ENCODE measurements at regions not wholly inside any gene's neighbourhood (a gene's known extent, or its start where the extent isn't known, plus 50 kb on each side); places are given as distances from the start of the nearest gene placed in this dataset.

- no peak for ATAC-seq (ENCODE audit: poor library complexity)
- intact Hi-C loops (cut with DNase I) = no loop called here
- DNase-seq = no peak
Observed at GRCh38 chr6:18845896-18846295, 458.7 kb downstream of the RNF144B start.

DNA sequence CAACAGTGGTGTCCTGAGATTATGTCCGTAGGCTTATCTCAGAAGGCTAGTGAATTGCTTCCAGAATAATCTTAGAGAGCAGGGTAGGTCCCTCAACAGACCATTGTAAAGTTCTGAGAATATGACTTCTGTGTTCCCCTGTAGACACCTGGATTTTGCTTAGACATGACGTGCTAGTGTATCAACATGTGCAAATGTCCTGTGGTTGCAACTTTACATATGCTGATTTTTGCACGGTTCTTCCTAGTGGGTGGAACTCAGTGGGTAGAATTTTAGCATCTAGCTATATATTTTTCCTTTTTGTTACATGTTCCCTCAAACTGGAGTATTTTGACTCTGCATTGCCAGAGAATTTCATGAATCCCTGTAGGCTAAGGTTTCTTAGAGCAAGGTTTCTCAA lies 459.2 kb downstream of the RNF144B start:
- intact Hi-C loops (cut with DNase I) = no loop called here
- DNase-seq (no peak), ATAC-seq (ENCODE audit: poor library complexity) (no peak)

DNA sequence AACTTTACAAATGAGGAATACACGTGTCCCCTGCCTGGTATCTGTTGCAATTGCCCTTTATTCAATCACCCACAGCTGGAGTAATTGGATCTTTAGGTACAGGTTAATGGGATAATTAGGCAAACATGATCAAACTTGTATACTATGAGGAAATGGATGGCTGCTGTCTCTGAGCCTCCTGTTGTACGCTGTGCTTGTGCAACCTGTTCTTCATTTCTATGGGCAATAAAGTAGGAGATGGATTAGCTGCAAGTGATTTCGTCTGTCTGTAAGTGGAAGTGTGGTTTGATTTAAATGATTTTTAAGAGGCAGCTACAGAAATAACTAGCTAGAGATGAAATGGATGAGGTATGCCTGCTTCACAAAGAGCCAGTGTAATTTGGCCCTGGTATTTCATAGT lies 474.1 kb downstream of the RNF144B start:
- intact Hi-C loops (cut with DNase I) = no loop called here
- ATAC-seq (ENCODE audit: poor library complexity) = no peak
- DNase-seq = no peak

- ATAC-seq (ENCODE audit: poor library complexity) (no peak), DNase-seq (no peak)
- intact Hi-C loops (cut with DNase I) = no loop called here
Observed at GRCh38 chr6:18883268-18883667, 496.1 kb downstream of the RNF144B start.

DNA sequence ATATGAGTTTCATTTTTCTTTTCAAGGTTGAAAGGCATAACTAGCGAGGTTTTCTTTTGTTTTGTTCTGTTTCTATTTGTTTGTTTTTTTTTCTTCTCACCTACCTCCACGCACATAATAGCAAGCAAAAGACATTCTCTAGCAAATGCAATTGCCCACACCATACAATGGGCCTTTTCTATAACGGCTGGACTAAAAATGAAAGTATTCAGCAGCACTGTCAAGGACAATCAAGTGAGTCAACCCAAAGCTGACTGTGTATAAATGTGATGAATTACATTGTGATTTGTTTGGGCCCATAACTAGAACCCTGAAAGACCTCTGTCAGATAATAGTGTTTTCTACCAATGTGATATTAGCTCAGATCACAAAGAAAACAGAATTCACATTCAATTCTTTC lies 496.7 kb downstream of the RNF144B start:
- intact Hi-C loops (cut with DNase I) = no loop called here
- DNase-seq (no peak), ATAC-seq (ENCODE audit: poor library complexity) (no peak)

DNA sequence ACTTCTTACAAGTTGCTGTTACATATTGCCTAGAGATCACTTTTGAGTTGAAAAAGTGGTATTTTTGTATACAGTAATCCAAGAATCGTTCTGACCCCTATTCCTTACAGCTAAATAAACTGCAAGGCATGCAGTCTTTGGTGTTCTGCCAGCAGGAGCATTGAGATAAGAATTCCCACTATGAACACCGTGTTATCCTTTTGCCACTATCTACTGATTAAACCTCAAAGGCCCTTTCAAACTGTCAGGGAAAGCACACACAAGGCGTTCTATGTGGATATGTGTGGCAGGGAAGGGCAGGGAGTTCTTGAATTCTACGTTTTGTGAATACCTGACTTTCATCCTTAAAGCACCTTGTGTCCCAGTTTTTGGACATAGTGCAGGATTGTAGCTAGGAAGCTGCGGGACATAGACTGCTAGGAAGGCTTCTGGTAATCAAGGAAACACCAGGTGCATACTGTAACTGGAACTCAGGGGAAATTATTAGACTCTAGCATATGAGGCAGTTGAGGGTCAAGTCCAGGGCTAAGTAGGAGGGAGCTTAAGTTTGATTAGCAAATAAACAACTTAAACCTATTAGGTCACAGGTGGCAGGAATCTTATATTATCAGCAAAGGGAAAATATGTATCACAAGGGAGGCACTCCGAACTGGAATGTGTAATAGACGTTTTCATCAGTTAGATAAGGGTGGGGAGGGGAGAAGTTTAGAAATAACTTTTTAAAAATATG lies 506.6 kb downstream of the RNF144B start:
- DNase-seq = no peak
- intact Hi-C loops (cut with DNase I) = no loop called here
- peak; percentile 83 for ATAC-seq (ENCODE audit: poor library complexity)

- intact Hi-C loops (cut with DNase I) = no loop called here
- DNase-seq (no peak), ATAC-seq (ENCODE audit: poor library complexity) (no peak)
Observed at GRCh38 chr6:18897350-18897749, 510.2 kb downstream of the RNF144B start.

GRCh38 chr6:18904681-18905080 lies 517.5 kb downstream of the RNF144B start:
- ATAC-seq (ENCODE audit: poor library complexity) (no peak), DNase-seq (no peak)
- intact Hi-C loops (cut with DNase I) = no loop called here

GRCh38 chr6:18920701-18921100 lies 533.6 kb downstream of the RNF144B start:
- ATAC-seq (ENCODE audit: poor library complexity) (no peak), DNase-seq (no peak)
- intact Hi-C loops (cut with DNase I) = no loop called here

DNA sequence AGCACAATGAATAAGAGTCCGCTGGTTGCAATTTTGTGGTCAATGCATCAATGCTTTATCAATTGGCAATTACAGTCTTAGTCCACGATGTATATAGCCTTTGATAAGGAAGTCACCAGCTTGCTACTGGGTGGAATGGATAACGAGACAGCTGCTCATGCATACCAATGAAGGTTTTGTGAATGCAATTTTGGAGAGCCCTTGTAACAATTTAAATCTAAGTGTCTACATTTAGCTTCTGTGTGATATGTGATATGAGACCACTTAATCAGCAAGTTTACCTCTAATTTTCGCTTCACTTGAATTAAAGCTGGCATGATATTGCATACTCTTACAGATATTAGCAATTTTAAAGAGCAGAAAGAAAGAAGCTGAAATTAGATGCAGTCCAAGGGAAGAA lies 543.9 kb downstream of the RNF144B start:
- no peak for DNase-seq
- ATAC-seq (ENCODE audit: poor library complexity) = no peak
- intact Hi-C loops (cut with DNase I) = no loop called here

DNA sequence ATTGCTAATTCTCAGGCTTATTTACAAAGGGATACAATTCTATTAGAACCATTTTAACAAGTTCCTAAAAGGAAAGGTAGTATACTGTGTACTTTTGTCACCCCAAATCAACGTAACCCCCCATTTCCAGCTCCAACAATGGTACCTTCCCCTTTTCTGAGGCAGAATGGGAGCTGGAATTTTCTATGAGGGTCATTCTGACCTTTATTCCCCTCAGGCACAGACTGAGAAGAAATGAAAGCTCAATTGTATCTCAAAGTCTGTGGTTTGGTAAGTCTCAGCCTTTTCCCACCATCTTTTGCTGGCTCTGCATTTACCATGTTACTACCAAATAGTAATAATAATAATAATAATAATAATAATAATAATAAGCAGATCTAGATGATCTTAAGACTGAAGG lies 571.0 kb downstream of the RNF144B start:
- no peak for DNase-seq
- intact Hi-C loops (cut with DNase I) = no loop called here
- ATAC-seq (ENCODE audit: poor library complexity) = no peak

DNA sequence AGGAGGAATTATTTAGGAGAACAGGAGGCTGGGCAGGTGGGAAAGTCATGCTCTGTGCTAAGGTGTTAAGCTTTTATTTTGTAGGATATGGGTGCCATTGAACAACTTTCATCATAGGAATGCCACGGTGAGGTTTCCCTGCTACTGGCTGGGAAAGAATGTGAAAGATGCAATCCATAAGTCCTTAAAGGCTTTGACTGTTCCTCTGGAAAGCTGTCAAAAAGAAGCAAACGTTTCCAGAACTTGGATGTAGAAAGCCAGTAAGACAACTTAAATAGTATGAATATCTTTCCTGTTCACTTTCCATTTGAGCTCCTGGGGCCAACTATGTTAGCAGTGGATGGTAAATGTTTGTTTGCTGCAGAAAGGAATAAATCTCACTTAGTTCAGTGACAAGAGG lies 574.4 kb downstream of the RNF144B start:
- no peak for ATAC-seq (ENCODE audit: poor library complexity)

GRCh38 chr6:18962361-18962905 lies 575.3 kb downstream of the RNF144B start:
- no peak for ATAC-seq (ENCODE audit: poor library complexity)
- DNase-seq = no peak
- intact Hi-C loops (cut with DNase I) = no loop called here

More for the DNA sequence above, 574.4 kb downstream of the RNF144B start:
- no peak for DNase-seq
- intact Hi-C loops (cut with DNase I) = no loop called here

DNA sequence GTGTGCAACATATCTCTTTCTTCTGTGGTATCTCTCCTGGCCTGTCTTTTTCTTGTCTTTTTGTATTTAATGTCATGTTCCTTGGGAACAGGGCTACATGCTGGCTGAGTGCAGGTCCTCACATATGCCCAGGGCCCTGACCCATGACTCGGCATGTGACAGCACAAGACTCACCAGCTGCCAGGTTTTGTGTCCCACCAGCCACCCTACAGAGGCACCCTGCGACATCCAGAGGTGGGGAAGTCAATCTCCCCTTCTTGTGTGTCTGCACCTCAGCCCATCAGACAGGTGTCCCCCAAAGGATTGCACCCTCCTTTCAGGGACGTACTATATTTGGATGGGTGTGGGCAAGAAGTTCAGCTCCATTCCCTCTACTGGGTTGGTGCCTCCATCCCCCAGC lies 576.3 kb downstream of the RNF144B start:
- DNase-seq = no peak
- intact Hi-C loops (cut with DNase I) = no loop called here
- ATAC-seq (ENCODE audit: poor library complexity) = no peak

GRCh38 chr6:18973251-18973650 lies 586.1 kb downstream of the RNF144B start:
- no peak for ATAC-seq (ENCODE audit: poor library complexity)
- intact Hi-C loops (cut with DNase I) = no loop called here
- no peak for DNase-seq

GRCh38 chr6:18976091-18976490 lies 588.9 kb downstream of the RNF144B start:
- DNase-seq = no peak
- intact Hi-C loops (cut with DNase I) = no loop called here
- no peak for ATAC-seq (ENCODE audit: poor library complexity)

DNA sequence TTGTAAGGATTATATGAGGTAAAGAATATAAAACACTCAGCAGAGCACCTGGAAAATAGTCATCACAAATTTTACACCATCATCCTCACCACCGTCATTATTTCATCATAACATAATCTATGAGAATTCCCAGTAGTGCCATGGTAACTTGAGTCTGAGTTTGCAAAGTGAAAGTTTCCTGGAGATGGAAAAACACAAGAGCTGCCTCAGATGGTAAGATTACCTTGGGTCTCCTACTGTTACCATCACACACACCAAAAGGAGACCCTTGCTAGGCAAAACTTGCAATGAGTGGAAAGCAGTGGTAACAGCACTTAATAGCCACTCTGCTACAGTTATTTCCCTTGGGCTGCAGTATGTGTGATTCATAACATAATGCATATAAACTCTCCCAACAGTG lies 589.8 kb downstream of the RNF144B start:
- DNase-seq = no peak
- intact Hi-C loops (cut with DNase I) = no loop called here
- ATAC-seq (ENCODE audit: poor library complexity) = no peak

DNA sequence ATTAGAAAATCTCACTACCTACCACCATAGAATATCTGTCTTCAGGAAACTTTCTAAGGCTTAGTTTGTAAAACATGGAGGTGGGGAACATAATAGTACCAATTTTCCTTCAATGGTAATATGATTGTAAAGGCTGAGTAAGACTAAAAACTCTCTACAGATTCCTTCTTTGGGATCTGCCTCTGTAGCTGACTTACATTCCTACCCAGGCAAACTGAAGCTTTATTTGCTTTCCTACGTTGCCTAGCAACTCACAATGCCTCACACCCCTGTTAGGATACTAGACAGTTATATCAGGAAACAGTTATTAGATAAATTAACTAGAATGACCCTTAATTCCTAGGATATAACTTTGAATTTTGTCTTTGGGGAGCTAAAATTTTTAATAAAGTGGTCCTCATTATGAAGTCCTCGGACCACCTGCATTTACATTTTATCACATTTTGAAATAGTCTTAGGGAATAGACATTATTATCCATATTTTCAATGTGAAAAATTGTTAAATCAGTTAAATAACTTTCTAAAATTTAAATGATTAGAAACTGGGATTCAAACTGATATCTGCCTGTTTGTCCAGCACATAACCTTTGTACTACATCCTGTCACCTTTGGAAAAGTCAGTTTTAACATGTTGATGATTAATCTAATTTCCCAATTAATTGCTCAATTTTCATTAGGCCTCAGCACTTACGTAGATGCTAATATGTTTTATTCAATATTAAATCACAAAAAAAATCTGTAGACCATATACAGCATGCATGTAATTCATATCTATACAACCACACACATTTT lies 591.4 kb downstream of the RNF144B start:
- ATAC-seq (ENCODE audit: poor library complexity) = peak; percentile 98
- intact Hi-C loops (cut with DNase I) = no loop called here
- no peak for DNase-seq

DNA sequence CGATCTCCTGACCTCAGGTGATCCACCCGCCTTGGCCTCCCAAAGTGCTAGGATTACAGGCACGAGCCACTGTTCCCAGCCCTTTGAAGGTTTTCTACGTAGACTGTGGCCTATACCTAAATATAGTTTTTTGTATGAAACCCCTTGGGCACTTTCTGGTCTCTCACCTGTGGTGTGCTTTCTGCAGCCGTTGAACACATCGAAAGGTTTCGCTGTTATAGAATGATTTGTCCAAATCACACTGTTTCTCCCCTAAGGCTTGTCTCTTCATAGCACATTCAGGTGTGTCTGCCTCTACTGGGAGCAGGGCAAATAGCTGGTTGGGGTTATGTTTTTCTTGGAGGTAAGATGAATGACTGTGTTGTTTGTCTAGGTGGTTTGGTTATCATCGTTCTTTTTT lies 597.9 kb downstream of the RNF144B start:
- ATAC-seq (ENCODE audit: poor library complexity) (no peak), DNase-seq (no peak)
- intact Hi-C loops (cut with DNase I) = no loop called here

DNA sequence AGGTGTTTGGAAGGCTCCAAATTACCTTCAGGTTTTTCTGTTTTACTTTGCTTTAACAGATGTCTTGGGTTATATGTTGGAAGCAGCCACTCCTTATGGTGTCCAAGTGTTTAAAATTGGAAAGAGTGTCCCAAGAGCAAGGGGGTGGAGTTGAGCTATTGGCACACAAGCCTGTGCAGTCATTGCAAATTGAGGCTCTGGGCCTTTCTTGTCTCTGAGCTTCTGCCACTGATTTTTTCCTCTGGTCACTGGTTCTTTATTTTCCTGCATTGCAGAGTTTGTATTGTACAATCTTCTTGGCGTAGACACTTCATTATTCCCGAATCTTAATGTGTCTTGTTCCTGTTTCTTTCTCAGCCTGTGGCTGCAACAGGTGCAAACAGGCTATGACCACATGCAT lies 598.8 kb downstream of the RNF144B start:
- ATAC-seq (ENCODE audit: poor library complexity) = no peak
- DNase-seq = no peak
- intact Hi-C loops (cut with DNase I) = no loop called here
